BJ (cell line): ENCODE measurements at regions not wholly inside any gene's neighbourhood (a gene's known extent, or its start where the extent isn't known, plus 50 kb on each side); places are given as distances from the start of the nearest gene placed in this dataset.

Experiments used
- CTCF ChIA-PET: fragments of 350-600 bp; formaldehyde crosslinking; extraction: SDS; loops from one replicate; lab custom pipeline; 2021; ENCODE audit warnings: antibody characterized with exemption, inconsistent platforms; lab: Yijun Ruan, JAX
- POLR2A ChIA-PET: fragments of 300-600 bp; sonication (Branson Sonifier 250); formaldehyde crosslinking; extraction: SDS; loops from one replicate; lab custom pipeline; 2021; ENCODE audit warnings: antibody characterized with exemption; lab: Charles Lee
- DNase-seq: peaks from one replicate; pipeline ENCODE4 v3.0.0-alpha.2; 2011; ENCODE audit warnings: low read depth
- H3K27me3 ChIP-seq: 2 replicates; pipeline ENCODE4 v1.6.0; 2011; ENCODE audit warnings: low read length; ENCODE audit not compliant: control insufficient read depth, insufficient read depth
- H3K36me3 ChIP-seq: 2 replicates; pipeline ENCODE4 v1.5.1; 2011; ENCODE audit warnings: low read length; ENCODE audit not compliant: control insufficient read depth, insufficient read depth
- H3K4me3 ChIP-seq: 2 replicates; pipeline ENCODE4 v1.5.1; 2011; ENCODE audit warnings: low read depth, mild to moderate bottlenecking, control low read depth, low read length
- TF ChIP-seq, protein P1 (sequence below): IDR thresholded peaks from 2 replicates; pipeline ENCODE4 v1.5.1; 2011; ENCODE audit warnings: low read depth, mild to moderate bottlenecking, control low read depth, inconsistent platforms, low read length, moderate library complexity; ENCODE audit not compliant: insufficient read depth

DNA sequence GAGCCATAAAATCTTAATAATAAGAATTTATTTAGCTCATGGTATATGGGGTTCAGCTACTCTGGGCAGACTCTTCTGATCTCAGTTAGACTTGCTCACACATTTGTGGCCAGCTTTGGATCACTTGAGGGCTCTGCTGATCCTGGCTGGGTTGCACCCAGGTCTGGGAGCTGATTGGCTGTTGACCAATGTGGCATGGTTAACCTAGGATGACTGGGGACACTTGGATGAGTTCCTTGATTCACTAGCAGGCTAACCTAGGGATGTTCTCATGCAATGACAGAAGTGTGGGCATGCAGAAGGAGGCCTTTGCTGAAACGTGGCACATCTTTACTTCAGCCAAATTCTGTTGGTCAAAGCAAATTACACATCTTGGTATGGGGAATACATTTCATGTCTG is 569.5 kb downstream of the UTRN start:
- Histone ChIP-seq H3K4me3 (no peak overlapping the region), H3K27me3 (no peaks in the 10 kb centered on the region), H3K36me3 (peaks cover 1% of the 10 kb centered on the region; the same call in 1 of the 2 replicates)
- DNase-seq = no peak
- ChIA-PET POLR2A (no interaction called here), CTCF (interaction anchor here (1.4 to 1.6 kb wide), 2 partner anchors 9 to 10 kb away, joined by 4 to 5 read pairs; no protein-coding TSS in a partner anchor)
- TF ChIP-seq, protein P1, sequence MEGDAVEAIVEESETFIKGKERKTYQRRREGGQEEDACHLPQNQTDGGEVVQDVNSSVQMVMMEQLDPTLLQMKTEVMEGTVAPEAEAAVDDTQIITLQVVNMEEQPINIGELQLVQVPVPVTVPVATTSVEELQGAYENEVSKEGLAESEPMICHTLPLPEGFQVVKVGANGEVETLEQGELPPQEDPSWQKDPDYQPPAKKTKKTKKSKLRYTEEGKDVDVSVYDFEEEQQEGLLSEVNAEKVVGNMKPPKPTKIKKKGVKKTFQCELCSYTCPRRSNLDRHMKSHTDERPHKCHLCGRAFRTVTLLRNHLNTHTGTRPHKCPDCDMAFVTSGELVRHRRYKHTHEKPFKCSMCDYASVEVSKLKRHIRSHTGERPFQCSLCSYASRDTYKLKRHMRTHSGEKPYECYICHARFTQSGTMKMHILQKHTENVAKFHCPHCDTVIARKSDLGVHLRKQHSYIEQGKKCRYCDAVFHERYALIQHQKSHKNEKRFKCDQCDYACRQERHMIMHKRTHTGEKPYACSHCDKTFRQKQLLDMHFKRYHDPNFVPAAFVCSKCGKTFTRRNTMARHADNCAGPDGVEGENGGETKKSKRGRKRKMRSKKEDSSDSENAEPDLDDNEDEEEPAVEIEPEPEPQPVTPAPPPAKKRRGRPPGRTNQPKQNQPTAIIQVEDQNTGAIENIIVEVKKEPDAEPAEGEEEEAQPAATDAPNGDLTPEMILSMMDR = no peak

DNA sequence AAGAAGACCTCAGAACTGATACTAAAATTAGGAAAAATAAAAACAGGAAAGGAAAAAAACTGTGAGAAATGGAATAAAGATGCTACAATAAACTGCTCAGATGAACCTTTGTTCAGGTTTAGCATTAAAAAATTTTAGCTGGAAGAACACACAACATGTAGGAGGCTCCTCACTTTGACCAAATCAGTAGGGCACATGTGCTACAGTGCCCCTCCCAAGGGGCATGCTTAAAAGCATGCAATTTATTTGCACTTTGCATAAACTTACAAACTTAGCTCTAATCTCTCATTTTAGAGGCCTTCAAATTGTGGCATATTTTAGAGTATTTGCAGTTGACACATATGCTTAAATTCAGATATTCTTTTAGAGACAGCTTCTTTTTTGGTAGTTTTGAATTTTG is 570.2 kb downstream of the UTRN start:
- POLR2A ChIA-PET = no interaction called here

DNA sequence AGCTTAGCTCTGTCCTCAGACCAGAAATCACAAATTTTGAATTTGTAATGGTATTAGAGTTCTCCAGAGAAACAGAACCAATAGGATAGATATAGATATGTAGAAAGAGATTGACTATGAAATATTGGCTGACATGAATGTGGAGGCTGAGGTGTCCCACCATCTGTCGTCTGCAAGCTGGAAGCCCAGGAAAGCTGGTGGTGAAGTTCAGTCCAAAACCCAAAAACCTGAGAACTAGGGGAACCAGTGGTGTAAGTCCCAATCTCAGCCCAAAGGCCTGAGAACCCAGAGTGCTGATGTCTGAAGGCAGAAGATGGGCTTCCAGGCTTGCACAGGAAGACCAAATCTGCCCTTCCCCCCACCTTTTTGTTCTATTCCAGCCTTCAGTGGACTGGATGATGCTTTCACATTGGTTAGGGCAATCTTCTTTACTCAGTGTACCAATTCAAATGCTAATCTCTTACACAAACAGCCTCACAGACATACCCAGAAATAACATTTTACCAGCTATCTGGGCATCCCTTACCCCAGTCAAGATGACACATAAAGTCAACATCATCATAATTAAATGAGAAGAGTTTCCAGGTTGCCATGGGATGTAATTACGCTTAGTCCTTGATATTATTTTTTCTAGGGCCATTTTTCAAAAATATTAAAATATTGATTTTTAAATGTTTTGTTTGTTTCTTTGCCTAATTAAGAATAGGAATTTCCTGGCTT is 570.8 kb downstream of the UTRN start:
- TF ChIP-seq, protein P1 = no peak
- ChIA-PET CTCF (interaction anchor here (1.4 to 1.6 kb wide), 2 partner anchors 8 to 11 kb away, joined by 4 to 5 read pairs; no protein-coding TSS in a partner anchor), POLR2A (no interaction called here)
- Histone ChIP-seq H3K27me3 (no peaks in the 10 kb centered on the region), H3K4me3 (no peak overlapping the region), H3K36me3 (no peaks in the 10 kb centered on the region)
- DNase-seq = no peak

More for the DNA sequence above, 570.2 kb downstream of the UTRN start:
- no peak overlapping the region for H3K4me3 ChIP-seq
- TF ChIP-seq, protein P1 = no peak
- H3K36me3 ChIP-seq = peaks cover 1% of the 10 kb centered on the region; the same call in 1 of the 2 replicates
- no peaks in the 10 kb centered on the region for H3K27me3 ChIP-seq
- CTCF ChIA-PET = interaction anchor here (1.4 to 1.6 kb wide), 2 partner anchors 9 to 11 kb away, joined by 4 to 5 read pairs; no protein-coding TSS in a partner anchor
- no peak for DNase-seq

DNA sequence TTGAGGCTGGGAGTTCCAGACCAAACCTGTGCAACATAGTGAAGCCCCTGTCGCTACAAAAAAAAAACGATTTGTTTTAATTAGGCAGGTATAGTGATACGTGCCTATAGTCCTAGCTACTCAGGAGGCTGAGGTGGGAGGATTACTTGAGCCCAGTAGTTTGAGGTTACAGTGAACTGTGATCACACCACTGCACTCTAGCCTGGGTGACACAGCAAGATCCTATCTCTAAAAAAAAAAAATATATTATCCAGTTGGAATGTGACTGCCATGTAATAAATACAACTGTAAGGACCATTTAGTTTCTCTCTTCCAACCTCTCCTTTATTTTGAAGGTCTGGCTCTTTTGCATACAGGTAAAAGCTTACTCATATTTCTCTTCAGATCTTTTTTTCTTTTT is 571.5 kb downstream of the UTRN start:
- POLR2A ChIA-PET = no interaction called here
- DNase-seq = no peak
- TF ChIP-seq, protein P1 = no peak
- CTCF ChIA-PET = no interaction called here
- Histone ChIP-seq H3K27me3 (no peaks in the 10 kb centered on the region), H3K4me3 (no peak overlapping the region), H3K36me3 (no peaks in the 10 kb centered on the region)

DNA sequence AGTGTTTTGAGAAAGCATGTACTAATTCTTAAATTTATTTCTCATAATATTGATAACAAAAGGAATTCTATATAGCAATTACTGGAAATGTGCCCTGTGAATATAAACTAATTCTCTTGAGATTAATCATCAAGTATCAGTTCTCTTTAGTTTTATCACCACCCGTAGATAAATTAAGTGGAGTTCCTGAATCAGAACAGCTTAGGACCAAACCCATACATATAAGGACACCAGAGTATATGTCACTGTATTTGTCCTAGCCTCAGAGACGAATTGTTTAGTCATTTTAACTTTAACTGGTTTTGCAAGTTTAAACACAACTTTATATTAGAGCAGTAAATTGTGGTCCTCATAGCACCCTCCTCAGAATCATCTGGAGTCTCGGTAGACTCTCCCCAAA is 572.0 kb downstream of the UTRN start:
- TF ChIP-seq, protein P1 = no peak
- Histone ChIP-seq H3K36me3 (no peaks in the 10 kb centered on the region), H3K27me3 (no peaks in the 10 kb centered on the region), H3K4me3 (no peak overlapping the region)
- DNase-seq = no peak
- ChIA-PET CTCF (interaction anchor here (0.7 kb wide), 2 partner anchors 283 to 626 kb away, joined by 3 to 4 read pairs; no protein-coding TSS in a partner anchor), POLR2A (no interaction called here)
